ENCODE measurements at regions not wholly inside any gene's neighbourhood (a gene's known extent, or its start where the extent isn't known, plus 50 kb on each side); places are given as distances from the start of the nearest gene placed in this dataset.

DNA sequence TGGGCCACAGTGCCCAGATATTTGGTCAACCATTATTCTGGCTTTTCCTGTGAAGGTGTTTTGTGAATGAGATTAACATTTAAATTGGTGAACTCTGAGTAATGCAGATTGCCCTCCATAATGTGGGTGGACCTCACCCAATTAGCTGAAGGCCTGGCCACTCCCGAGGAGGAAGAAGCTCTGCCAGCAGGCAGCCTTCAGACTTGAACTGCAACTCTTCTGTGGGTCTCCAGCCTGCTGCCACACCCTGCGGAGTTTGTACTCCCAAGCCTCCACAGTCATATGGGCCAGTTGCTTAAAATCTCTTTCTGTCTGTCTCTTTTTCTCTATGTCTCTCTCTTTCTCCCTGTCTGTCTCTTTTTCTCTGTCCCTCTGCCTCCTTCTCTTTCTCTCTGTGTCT lies 262.7 kb downstream of the MYCN start:
- TF ChIP-seq, protein P1, sequence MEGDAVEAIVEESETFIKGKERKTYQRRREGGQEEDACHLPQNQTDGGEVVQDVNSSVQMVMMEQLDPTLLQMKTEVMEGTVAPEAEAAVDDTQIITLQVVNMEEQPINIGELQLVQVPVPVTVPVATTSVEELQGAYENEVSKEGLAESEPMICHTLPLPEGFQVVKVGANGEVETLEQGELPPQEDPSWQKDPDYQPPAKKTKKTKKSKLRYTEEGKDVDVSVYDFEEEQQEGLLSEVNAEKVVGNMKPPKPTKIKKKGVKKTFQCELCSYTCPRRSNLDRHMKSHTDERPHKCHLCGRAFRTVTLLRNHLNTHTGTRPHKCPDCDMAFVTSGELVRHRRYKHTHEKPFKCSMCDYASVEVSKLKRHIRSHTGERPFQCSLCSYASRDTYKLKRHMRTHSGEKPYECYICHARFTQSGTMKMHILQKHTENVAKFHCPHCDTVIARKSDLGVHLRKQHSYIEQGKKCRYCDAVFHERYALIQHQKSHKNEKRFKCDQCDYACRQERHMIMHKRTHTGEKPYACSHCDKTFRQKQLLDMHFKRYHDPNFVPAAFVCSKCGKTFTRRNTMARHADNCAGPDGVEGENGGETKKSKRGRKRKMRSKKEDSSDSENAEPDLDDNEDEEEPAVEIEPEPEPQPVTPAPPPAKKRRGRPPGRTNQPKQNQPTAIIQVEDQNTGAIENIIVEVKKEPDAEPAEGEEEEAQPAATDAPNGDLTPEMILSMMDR (IDR thresholded peaks at IDR 0.05), result no peak
- TF ChIP-seq POLR2AphosphoS5 (IDR thresholded peaks at IDR 0.05) (no peak), POLR2A (IDR thresholded peaks at IDR 0.05) (no peak), EP300 (IDR thresholded peaks at IDR 0.05) (no peak)
